HG02970 (cell line): ENCODE measurements at regions not wholly inside any gene's neighbourhood (a gene's known extent, or its start where the extent isn't known, plus 50 kb on each side); places are given as distances from the start of the nearest gene placed in this dataset.
"Not testable (repeated sequence)": the region's sequence is repeated elsewhere in the genome, so short reads cannot be mapped to it uniquely, and the experiment has no call there.

ENCODE experiments used
- ATAC-seq: cut with Tn5 transposase; IDR thresholded peaks from one replicate; pipeline ENCODE4 v1.9.1; 2021; ENCODE audit warnings: mild to moderate bottlenecking, moderate library complexity, moderate number of reproducible peaks; ENCODE audit not compliant: unreplicated experiment, low FRiP score

DNA sequence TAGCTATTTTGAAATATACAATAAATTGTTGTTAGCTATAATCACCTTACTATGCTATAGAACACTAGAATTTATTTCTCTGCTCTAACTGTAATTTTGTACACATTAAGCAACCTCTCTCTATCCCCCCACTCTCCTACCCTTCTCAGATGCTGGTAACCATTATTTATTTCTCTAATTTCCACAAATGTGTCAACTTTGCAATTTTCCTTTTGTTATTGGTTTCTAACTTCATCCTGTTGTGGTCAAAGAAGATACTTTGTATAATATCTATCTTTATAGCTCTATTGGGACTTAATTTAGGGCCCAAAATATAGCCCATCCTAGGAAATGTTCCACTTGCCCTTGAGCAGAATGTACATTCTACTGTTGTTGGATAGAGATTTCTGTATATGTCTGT is 229.3 kb downstream of the SATB1 start:
- ATAC-seq = no peak

- no peak for ATAC-seq
These were observed 230.7 kb downstream of the SATB1 start for GRCh38 chr3:18194431-18194830.

DNA sequence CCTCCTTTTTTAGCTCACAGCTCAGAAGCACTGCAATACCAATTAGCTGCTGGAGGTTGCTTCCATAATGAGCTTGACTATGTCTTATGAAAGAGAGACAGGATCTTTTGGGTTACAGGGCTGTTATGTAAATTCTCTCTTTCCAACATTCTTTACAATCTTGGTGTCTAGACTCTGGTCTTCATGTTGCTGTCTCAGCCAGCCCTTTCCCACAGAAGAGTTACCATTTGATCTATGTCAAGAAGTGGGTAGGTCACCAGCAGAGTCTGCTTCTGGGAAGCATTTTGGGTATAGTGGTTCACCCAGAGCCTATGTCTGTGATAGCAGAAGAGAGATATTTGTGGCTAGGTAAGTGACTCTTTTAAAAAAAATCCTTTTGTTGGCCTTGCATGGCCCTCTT is 234.5 kb downstream of the SATB1 start:
- no peak for ATAC-seq

DNA sequence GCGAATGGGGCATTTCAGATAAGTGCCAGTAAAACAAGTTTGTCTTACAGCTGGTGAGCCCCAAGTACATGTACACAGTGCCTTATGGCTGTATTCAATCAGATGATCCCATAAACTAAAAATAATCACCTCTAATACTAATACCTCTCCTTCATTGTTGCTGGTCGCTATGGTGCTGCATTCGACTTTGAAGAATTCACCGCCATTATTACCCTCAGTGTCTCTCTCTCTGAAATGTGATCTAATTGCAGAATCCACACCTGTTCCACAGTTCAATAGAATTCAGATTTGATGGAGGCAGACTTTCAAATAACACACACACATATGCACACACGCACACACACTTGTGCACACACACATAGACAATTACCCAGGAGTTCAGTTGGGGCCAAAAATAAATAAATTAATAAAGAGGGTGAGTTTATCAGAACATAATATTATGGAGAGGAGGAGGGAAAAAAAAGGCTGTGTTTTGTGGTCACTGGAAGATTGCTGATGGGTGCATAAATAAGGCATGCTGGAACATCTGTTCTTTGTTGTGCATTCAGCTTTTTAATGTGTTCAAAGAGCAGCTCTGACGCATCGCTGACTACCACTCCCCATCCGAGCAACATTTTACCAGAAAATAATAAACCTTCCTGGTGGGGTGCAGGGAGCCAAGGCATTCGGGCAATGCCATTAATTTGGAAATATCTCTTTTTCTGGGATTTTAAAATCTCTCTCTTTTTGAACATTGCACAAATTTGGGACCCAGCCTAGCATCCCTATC is 235.7 kb downstream of the SATB1 start:
- no peak for ATAC-seq

DNA sequence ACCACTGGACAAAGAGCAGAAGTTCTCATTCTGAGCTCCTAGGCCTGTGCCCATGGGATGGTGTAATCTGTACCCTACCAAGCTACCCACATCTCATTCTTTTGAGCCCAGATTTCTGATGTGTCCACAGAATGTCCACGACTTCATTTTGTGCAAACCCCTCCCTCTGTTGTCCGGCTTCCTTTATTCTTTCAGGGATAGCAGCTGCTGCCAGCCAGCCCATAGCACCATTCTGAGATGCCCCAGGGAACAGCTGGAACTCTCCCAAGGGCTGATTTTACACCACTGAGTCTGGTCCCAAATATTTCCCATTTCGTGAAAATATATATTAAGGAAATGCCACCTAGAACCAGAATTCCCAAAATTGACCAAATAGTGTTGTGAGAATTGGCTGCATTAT is 236.6 kb downstream of the SATB1 start:
- no peak for ATAC-seq

DNA sequence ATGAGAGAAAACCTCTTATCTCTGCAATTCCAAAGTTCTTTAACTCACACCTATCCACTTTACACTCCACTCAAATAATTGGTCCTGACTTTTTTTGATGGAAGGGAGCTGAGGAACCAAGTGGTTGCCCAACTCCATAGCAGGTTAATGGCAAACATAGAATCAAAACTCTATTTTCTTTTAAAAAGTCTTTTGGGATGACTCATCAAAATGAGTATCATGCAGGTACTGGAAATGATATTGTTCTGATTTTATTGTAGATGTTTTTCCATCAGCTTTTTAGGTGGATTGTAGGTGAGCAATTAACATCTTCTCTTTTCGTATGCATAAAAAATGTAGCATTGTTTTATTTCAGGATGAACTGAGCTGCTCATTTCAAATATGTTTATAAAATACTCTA is 239.5 kb downstream of the SATB1 start:
- no peak for ATAC-seq

DNA sequence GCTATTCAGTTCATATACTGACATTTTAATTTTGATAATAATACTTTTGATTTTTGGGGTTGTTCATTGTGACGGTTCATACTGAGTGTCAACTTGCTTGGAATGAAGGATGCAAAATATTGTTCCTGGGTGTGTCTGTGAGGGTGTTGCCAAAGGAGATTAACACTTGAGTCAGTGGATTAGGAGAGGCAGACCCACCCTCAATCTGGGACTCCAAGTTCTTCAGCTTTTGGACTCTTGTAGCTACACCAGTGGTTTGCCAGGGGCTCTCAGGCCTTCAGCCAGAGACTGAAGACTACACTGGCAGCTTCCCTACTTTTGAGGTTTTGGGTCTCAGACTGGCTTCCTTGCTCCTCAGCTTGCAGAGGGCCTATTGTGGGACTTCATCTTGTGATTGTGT is 242.2 kb downstream of the SATB1 start:
- ATAC-seq = not testable (repeated sequence)

DNA sequence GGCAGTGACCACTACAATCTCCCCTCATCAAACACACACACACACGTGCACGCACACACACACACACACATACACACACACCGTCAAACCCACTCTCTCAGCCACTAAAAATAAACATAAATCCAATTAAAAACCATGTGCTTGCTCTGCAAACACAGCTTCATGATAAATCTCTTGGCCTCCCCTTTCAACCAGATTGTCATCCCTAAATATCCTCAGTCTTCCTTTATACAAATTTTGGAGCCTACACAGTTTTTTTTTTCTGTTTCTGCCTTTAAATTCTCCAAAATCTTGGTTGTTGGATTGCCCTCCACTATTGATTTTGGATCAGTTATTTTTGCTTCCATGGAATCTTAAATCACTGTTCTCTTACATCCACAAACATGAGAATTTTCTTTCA is 245.6 kb downstream of the SATB1 start:
- no peak for ATAC-seq

- no peak for ATAC-seq
These were observed 247.9 kb downstream of the SATB1 start for GRCh38 chr3:18177271-18177670.

DNA sequence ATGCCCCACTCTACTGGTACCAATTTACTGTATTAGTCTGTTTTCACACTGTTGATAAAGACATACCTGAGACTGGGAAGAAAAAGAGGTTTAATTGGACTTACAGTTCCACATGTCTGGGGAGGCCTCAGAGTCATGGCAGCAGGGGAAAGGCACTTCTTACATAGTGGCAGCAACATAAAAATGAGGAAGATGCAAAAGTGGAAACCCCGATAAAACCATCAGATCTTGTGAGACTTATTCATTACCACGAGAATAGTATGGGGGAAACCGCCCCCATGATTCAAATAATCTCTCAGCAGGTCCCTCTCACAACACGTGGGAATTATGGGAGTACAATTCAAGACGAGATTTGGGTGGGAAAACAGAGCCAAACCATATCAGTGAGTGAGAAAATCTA is 251.2 kb downstream of the SATB1 start:
- ATAC-seq = not testable (repeated sequence)

DNA sequence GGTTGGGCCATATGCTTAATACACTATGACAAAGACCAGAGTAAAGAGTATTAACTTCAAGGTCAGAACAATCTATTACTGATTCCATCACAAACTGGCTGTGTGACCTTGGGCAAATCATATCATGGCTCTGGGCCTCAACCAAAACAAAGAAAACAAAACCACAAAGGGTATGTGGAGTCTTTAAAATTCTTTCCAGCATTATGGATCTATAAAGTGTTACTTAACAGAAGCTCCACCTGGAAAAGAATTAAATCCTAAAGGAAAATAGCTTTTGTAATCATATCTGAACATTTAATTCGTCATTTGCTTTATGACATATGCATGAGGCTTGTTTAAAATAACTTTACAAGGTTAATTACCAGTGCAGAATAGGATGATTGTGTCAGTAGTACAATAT is 265.5 kb downstream of the SATB1 start:
- no peak for ATAC-seq

GRCh38 chr3:18153571-18154173 is 271.5 kb downstream of the SATB1 start:
- no peak for ATAC-seq

- no peak for ATAC-seq
These were observed 273.9 kb downstream of the SATB1 start for GRCh38 chr3:18151199-18151598.

- no peak for ATAC-seq
These were observed 275.2 kb downstream of the SATB1 start for GRCh38 chr3:18149935-18150334.

DNA sequence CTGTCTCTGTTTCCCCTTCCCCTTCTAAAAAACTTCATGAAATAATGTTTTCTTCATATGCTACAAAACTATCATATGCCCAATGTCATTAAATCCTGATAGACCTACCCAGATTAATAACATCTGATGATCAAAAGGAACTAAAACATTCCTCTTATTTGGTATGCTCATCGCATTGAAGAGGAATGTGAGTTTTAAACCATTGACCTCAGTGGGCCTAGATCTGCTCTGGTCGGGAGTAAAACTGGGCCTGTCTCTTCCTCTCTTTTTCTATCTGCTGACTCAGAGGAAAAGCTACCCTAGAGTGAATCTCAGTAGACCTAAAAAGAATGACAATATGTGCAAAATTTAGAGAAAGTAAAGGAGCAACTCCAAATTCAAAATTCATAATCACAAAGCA is 275.8 kb downstream of the SATB1 start:
- ATAC-seq = no peak

GRCh38 chr3:18144571-18144970 is 280.6 kb downstream of the SATB1 start:
- no peak for ATAC-seq

- ATAC-seq = no peak
These were observed 281.8 kb downstream of the SATB1 start for GRCh38 chr3:18143258-18143780.

GRCh38 chr3:18137958-18138357 is 287.2 kb downstream of the SATB1 start:
- no peak for ATAC-seq

- ATAC-seq = no peak
These were observed 289.9 kb downstream of the SATB1 start for GRCh38 chr3:18135060-18135814.

GRCh38 chr3:18134386-18135059 is 290.6 kb downstream of the SATB1 start:
- ATAC-seq = no peak

- no peak for ATAC-seq
These were observed 292.1 kb downstream of the SATB1 start for GRCh38 chr3:18132991-18133390.
